ENCODE measurements at regions not wholly inside any gene's neighbourhood (a gene's known extent, or its start where the extent isn't known, plus 50 kb on each side); places are given as distances from the start of the nearest gene placed in this dataset.
"Not testable (repeated sequence)": the region's sequence is repeated elsewhere in the genome, so short reads cannot be mapped to it uniquely, and the experiment has no call there.

DNA sequence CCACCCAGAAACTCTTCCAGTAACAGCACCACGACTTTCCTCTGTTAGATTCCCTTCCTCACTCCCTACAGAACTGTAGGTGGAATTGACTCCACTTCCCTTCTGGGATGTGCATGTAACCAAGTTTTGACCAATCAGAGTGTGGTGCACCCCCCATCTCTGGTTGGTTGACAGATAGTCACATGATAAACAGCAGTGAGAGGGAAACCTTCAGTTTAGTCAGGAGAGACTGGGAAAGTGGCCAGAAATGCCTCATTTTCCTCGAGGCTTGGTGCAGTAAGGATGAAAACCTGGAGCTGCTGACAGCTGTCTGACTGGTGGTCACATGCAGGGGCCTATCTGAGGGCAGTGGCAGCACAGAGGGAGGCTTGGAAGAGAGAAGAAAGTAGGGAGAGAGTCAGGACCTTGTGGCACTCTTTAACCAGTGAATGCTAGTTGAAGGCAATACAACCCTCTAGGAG lies 67.3 kb upstream of the GRK3 start:
- dilution Hi-C loops (cut with MboI; ENCODE audit: extremely low pct_ligation_motif_present, low sequenced_read_pairs) (no loop called here), intact Hi-C loops (cut with micrococcal nuclease) (no loop called here)
- Histone ChIP-seq H3K4me3 (replicated peaks in 1 of 3; ENCODE audit: insufficient read depth in 1 of 3, low read depth in 1 of 3, low read length in 3 of 3) (no peak overlapping the region), H3K9me3 (replicated peaks; ENCODE audit: control insufficient read depth, insufficient read depth, low read length) (no peaks in the 10 kb centered on the region), H3K4me2 (ENCODE audit: insufficient read depth, low read length) (no peak overlapping the region), H3K9me1 (replicated peaks; ENCODE audit: control insufficient read depth, extremely low read depth, insufficient read depth, low read length) (no peaks in the 10 kb centered on the region), H3K4me1 (ENCODE audit: control insufficient read depth, extremely low read depth, insufficient read depth, low read length) (no peaks in the 10 kb centered on the region), H3K9ac (replicated peaks; ENCODE audit: extremely low read depth, insufficient read depth, low read length) (no peak overlapping the region), H4K20me1 (replicated peaks; ENCODE audit: control insufficient read depth, extremely low read depth, insufficient read depth, low read length) (no peaks in the 10 kb centered on the region), H3K36me3 (ENCODE audit: control insufficient read depth in 2 of 2, extremely low read depth in 1 of 2, insufficient read depth in 2 of 2, low read length in 2 of 2) (no peaks in the 10 kb centered on the region), H2AFZ (ENCODE audit: low read depth, low read length) (no peak overlapping the region), H3K27ac (ENCODE audit: insufficient read depth, low read depth, low read length) (no peak overlapping the region), H3K27me3 (ENCODE audit: control insufficient read depth in 2 of 2, insufficient read depth in 2 of 2, low read length in 2 of 2) (no peaks in the 10 kb centered on the region), H3K79me2 (ENCODE audit: control insufficient read depth, insufficient read depth, low read length) (no peaks in the 10 kb centered on the region)
- ChIA-PET POLR2A (no interaction called here), CTCF (no interaction called here)
- FAIRE-seq (no peak), DNase-seq (ENCODE audit: low read depth, low spot score) (peak; percentile 13)
- BruUV-seq (replicated peaks): no TSS peak
- no peak for TF ChIP-seq POLR2AphosphoS5 (IDR thresholded peaks at IDR 0.05; ENCODE audit: insufficient read depth, low read depth, low read length)
- TF ChIP-seq FOS (IDR thresholded peaks at IDR 0.05; ENCODE audit: borderline replicate concordance, insufficient read depth, low read length): no peak
- no peak for TF ChIP-seq POLR2A (IDR thresholded peaks at IDR 0.05; ENCODE audit: low read depth, low read length)

DNA sequence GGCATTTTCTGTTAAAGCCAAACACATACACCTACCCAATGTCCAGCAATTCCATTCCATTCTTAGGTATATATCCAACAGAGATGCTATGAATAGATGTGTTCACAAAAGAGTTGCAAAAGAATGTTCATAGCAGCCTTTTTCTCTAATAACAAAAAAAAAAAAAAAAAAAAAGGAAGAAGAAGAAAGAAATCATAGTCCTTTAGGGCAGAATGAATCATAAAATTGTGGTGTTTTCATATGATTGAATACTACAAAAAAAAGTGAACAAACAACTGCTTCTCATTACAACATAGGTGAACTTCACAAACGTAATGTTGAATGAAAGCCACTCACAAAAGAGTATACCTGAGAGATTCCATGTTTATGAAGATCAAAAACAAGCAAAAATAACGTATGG lies 66.8 kb upstream of the GRK3 start:
- no peak for DNase-seq (ENCODE audit: low read depth, low spot score)
- H3K9me3 ChIP-seq (replicated peaks; ENCODE audit: control insufficient read depth, insufficient read depth, low read length): no peaks in the 10 kb centered on the region

DNA sequence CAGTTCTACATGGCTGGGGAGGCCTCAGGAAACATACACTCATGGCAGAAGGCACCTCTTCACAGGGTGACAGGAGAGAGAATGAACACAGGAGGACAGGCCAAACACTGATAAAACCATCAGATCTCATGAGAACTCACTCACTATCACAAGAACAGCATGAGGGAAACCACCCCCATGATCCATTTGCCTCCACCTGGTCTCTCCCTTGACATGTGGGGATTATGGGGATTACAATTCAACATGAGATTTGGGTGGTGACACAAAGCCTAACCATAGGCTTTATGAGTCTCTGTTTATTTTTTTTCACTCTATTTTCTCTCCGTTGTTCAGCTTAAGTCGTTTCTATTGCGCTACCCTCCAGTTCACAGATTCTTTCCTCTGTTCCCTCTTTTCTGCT lies 63.8 kb upstream of the GRK3 start:
- FAIRE-seq; H3K4me3 ChIP-seq (replicated peaks in 1 of 3; ENCODE audit: insufficient read depth in 1 of 3, low read depth in 1 of 3, low read length in 3 of 3); POLR2A ChIA-PET; DNase-seq (ENCODE audit: low read depth, low spot score); H3K27ac ChIP-seq (ENCODE audit: insufficient read depth, low read depth, low read length); H3K9me1 ChIP-seq (replicated peaks; ENCODE audit: control insufficient read depth, extremely low read depth, insufficient read depth, low read length); H3K9me3 ChIP-seq (replicated peaks; ENCODE audit: control insufficient read depth, insufficient read depth, low read length); intact Hi-C loops (cut with micrococcal nuclease); H3K36me3 ChIP-seq (ENCODE audit: control insufficient read depth in 2 of 2, extremely low read depth in 1 of 2, insufficient read depth in 2 of 2, low read length in 2 of 2); H3K4me2 ChIP-seq (ENCODE audit: insufficient read depth, low read length); H3K79me2 ChIP-seq (ENCODE audit: control insufficient read depth, insufficient read depth, low read length); BruUV-seq (replicated peaks); dilution Hi-C loops (cut with MboI; ENCODE audit: extremely low pct_ligation_motif_present, low sequenced_read_pairs); H3K27me3 ChIP-seq (ENCODE audit: control insufficient read depth in 2 of 2, insufficient read depth in 2 of 2, low read length in 2 of 2); H4K20me1 ChIP-seq (replicated peaks; ENCODE audit: control insufficient read depth, extremely low read depth, insufficient read depth, low read length); H3K9ac ChIP-seq (replicated peaks; ENCODE audit: extremely low read depth, insufficient read depth, low read length); H3K4me1 ChIP-seq (ENCODE audit: control insufficient read depth, extremely low read depth, insufficient read depth, low read length); H2AFZ ChIP-seq (ENCODE audit: low read depth, low read length): not testable (repeated sequence)
- CTCF ChIA-PET: interaction anchor here (1.6 kb wide), 1 partner anchor 46 kb away, joined by 3 read pairs; no protein-coding TSS in a partner anchor

More for the DNA sequence above, 66.8 kb upstream of the GRK3 start:
- Histone ChIP-seq H3K27ac (ENCODE audit: insufficient read depth, low read depth, low read length) (no peak overlapping the region), H3K79me2 (ENCODE audit: control insufficient read depth, insufficient read depth, low read length) (no peaks in the 10 kb centered on the region), H3K27me3 (ENCODE audit: control insufficient read depth in 2 of 2, insufficient read depth in 2 of 2, low read length in 2 of 2) (no peaks in the 10 kb centered on the region), H3K9ac (replicated peaks; ENCODE audit: extremely low read depth, insufficient read depth, low read length) (no peak overlapping the region), H3K4me1 (ENCODE audit: control insufficient read depth, extremely low read depth, insufficient read depth, low read length) (no peaks in the 10 kb centered on the region), H3K4me2 (ENCODE audit: insufficient read depth, low read length) (no peak overlapping the region), H4K20me1 (replicated peaks; ENCODE audit: control insufficient read depth, extremely low read depth, insufficient read depth, low read length) (no peaks in the 10 kb centered on the region), H3K36me3 (ENCODE audit: control insufficient read depth in 2 of 2, extremely low read depth in 1 of 2, insufficient read depth in 2 of 2, low read length in 2 of 2) (no peaks in the 10 kb centered on the region), H2AFZ (ENCODE audit: low read depth, low read length) (no peak overlapping the region), H3K4me3 (replicated peaks in 1 of 3; ENCODE audit: insufficient read depth in 1 of 3, low read depth in 1 of 3, low read length in 3 of 3) (no peak overlapping the region), H3K9me1 (replicated peaks; ENCODE audit: control insufficient read depth, extremely low read depth, insufficient read depth, low read length) (no peaks in the 10 kb centered on the region)
- no peak for FAIRE-seq
- CTCF ChIA-PET: no interaction called here
- dilution Hi-C loops (cut with MboI; ENCODE audit: extremely low pct_ligation_motif_present, low sequenced_read_pairs): no loop called here
- POLR2A ChIA-PET: no interaction called here
- TF ChIP-seq MYC (IDR thresholded peaks at IDR 0.05; ENCODE audit: low read depth, low read length) (no peak), POLR2AphosphoS5 (IDR thresholded peaks at IDR 0.05; ENCODE audit: insufficient read depth, low read depth, low read length) (no peak), EZH2 (IDR thresholded peaks at IDR 0.05; ENCODE audit: borderline replicate concordance, low read depth, low read length, severe bottlenecking) (no peak), POLR2A (IDR thresholded peaks at IDR 0.05; ENCODE audit: low read depth, low read length) (no peak), JUN (IDR thresholded peaks at IDR 0.05; ENCODE audit: borderline replicate concordance, insufficient read depth, insufficient read length, low read depth) (no peak)
- TF ChIP-seq, protein P1, sequence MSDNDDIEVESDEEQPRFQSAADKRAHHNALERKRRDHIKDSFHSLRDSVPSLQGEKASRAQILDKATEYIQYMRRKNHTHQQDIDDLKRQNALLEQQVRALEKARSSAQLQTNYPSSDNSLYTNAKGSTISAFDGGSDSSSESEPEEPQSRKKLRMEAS (IDR thresholded peaks at IDR 0.05; ENCODE audit: insufficient read depth, insufficient read length): no peak
- TF ChIP-seq, protein P2, sequence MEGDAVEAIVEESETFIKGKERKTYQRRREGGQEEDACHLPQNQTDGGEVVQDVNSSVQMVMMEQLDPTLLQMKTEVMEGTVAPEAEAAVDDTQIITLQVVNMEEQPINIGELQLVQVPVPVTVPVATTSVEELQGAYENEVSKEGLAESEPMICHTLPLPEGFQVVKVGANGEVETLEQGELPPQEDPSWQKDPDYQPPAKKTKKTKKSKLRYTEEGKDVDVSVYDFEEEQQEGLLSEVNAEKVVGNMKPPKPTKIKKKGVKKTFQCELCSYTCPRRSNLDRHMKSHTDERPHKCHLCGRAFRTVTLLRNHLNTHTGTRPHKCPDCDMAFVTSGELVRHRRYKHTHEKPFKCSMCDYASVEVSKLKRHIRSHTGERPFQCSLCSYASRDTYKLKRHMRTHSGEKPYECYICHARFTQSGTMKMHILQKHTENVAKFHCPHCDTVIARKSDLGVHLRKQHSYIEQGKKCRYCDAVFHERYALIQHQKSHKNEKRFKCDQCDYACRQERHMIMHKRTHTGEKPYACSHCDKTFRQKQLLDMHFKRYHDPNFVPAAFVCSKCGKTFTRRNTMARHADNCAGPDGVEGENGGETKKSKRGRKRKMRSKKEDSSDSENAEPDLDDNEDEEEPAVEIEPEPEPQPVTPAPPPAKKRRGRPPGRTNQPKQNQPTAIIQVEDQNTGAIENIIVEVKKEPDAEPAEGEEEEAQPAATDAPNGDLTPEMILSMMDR (IDR thresholded peaks at IDR 0.05; ENCODE audit: extremely low read depth in 1 of 2, insufficient read depth in 1 of 2, low read depth in 1 of 2, low read length in 2 of 2): no peak
- BruUV-seq (replicated peaks): no TSS peak
- intact Hi-C loops (cut with micrococcal nuclease): no loop called here
